Activated CD8-positive, alpha-beta memory T cell treated with anti-CD3 and anti-CD28 coated beads, Interleukin-2, amount 50 U/mL, for 48 hours (primary cell): ENCODE measurements at regions not wholly inside any gene's neighbourhood (a gene's known extent, or its start where the extent isn't known, plus 50 kb on each side); places are given as distances from the start of the nearest gene placed in this dataset.

Experiments
- DNase-seq: peaks from one replicate; pipeline ENCODE4 v3.0.0-alpha.2; 2020

- DNase-seq: no peak
These were observed 193.5 kb upstream of the CCDC150 start for GRCh38 chr2:196445991-196446390.

- DNase-seq: no peak
These were observed 191.0 kb upstream of the CCDC150 start for GRCh38 chr2:196448407-196449079.

DNA sequence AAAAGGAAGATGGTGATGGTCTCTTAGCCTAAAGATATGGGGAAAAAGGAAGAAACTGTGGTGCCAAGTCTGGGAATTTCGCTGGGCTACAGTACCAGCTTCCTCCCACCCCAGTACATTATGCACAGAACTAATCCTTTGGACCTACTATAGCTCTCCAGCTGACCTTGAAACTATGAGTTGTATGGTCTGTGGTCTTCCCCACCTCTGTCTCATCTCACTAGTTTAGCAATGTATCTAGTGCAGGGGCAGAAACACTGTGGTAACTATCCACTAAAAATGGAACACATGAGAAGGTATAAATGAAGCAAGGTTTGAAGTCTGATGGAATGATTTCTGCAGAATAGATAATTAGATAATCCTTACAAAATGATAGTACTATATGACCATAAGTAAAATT lies 190.4 kb upstream of the CCDC150 start:
- no peak for DNase-seq

DNA sequence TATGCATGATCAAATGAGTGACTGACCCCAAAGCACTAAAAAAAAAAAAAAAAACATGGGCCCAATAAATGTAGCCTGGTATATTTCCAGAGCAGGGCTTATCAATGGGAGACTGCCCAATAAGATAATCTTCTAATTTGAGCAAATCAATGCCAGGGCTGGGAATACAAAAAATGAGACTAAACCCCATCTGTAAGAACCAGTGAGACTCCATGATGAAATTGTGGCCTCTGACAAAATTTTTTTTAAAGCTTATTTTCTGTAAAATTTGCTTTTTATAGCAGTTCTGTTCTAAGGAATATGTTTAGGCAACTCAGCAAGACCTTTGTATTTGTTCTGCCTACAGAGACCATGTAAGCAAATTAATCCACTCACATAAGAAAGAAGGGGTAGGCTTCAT lies 186.8 kb upstream of the CCDC150 start:
- DNase-seq: no peak

DNA sequence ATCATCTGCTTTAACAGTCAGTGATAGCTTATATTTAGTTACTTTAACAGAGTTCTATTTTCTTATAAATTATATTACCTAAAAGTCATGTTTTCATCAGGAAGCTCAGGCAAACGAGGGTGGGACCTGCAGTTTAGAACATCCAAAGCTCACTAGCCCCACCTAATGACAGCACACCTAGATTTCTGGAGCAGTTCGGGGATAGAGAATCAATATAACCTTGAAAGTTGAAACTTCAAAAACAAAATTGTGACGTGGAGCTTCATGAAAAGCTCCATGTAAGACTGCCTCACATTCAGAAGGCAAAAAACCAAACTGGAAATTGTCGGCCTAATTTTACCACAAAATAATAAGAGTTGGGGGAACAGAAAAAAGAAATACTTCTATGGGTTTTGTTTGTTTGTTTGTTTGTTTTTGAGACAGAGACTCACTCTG lies 185.9 kb upstream of the CCDC150 start:
- DNase-seq: no peak

DNA sequence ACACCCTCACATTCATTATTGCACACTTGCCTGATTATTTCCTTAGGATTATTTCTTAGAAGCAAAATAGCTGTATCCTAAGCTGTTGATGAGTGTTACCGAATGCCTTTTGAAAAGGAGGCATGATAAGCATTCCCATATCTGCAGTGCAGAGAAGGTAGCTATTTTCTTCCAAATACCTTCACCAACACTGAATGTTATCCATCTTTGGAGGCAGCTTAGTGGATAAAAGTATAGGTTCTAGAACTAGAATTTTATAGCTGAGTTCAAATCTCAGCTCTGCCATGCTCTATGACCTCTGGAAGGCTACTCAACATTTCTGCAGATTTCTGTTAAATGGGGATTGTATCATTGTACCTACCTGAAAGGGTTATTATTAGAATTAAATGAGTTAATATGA lies 185.0 kb upstream of the CCDC150 start:
- DNase-seq: no peak

DNA sequence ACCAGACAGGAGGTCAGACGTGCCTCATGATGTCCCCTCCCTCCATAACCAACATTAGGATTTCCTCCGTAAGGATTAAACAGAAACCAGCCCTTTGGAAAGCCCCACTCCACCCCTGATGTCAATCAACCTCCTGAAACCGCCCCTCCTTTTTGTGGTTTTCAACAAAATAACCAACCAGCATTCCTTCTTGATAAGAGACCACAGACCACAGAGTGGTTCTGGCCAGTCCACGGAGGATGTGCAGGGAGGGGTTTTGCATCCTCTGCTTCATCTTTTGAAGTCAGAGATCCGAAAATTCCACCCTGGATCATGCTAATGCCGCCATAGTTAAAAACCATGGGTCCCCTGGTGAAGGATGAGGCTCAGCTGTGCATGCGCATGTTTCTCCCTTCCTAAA lies 180.0 kb upstream of the CCDC150 start:
- no peak for DNase-seq

DNA sequence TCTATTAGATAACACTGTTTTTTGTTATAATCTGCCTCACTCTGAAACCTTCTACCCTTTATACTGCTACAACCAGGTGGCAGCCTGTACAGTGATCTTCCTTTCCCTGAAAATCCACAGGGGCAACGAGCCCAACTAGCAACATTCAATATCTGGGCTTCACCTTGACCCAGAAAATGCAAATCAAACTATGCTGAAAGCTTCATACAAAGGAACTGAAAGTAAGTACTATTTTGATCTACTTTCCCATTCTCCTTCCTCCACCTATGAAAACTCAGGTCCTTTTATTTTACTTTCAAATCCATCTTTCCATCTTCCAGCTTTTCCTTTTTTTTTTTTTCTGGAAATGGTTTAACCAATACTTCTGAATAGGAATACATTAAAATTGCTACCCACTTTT lies 175.8 kb upstream of the CCDC150 start:
- no peak for DNase-seq

GRCh38 chr2:196464311-196464710 lies 175.2 kb upstream of the CCDC150 start:
- no peak for DNase-seq

DNA sequence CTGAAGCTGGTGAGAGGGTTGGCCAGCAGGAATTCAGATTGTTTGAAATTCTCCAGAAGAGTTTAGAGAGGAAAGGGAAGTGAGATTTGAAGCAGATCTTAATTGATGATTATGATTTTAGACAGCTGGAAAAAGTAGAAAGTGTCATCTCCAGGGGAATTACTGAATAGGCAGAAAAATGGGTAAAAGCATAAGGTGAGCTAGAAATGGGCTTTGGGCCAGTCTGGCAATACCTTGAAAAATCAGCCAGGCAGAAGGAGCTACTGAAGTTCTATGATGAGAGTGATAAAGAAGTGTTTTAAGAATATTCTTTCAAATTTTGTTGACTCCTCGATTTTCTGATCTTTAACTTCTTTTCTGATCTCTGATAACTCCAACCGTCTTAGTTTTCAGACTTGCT lies 172.9 kb upstream of the CCDC150 start:
- DNase-seq: no peak

GRCh38 chr2:196468394-196468793 lies 171.1 kb upstream of the CCDC150 start:
- no peak for DNase-seq

GRCh38 chr2:196473617-196474016 lies 165.9 kb upstream of the CCDC150 start:
- no peak for DNase-seq

GRCh38 chr2:196475611-196476010 lies 163.9 kb upstream of the CCDC150 start:
- DNase-seq: no peak

DNA sequence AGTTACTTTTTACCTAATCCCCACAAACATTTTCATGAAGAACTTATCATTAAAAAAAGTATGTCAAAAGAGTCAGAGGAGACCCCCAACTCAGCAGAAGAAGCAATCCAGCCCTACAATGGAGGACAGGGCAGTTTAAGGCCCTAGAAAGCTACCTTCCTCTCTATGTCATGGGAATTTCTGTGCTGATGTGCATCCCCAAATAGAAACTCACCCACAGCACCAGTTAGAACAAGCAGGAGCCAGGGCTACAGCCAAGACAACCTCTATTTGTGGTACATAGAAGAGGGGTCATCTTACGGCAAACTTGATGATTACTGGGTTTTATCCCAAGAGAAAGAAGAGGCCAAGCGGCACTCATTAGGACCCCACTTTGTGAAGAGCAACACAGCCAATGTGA lies 160.9 kb upstream of the CCDC150 start:
- no peak for DNase-seq

DNA sequence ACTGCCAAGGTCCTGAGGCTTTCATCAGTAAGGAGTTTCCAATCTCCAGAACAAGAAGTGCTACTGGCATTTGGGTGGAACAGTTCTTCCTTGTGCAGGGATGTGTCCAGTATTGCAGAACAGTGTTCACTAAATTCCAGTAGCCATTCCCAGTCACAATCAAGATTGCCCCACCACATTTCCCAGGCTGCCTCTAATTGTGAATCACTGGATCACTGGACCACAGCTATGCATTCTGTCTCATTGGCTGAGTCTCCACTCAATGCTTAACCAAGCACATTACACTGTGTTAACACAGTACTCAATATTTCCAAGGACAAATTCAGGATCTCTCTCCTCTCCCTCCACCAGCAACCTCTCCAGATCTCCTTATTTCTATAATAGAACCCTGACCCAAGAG lies 160.2 kb upstream of the CCDC150 start:
- DNase-seq: no peak

DNA sequence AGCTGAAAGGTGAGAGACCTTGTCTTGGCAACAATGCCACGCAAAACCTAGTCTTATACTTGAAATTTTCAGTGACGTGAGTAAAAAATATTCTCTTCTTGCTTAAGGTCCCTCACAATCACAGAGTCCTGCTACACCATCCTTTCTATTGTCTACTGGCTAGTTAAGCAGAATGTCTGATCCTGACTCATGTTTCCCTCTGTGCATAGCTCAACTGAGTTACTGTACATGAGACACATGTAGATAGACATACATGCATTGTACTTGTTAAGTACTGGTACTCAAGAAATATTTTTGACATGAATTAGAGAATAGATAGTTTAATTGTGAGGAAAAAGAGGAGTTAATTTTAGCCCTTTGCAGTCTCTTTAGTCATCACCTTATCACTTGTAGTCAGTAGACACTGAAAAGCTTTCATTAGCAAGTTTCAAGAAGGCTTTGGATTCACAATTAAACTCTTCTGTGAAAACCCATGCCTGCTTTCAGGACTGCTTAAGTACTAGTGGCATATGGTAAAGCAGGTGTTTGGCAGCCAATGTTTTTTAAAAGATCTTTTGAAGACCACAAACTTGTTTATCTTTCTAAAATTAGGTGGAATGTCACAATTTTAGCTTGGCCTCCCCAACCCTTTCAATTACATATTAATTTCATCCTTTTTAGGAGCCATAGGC lies 158.7 kb upstream of the CCDC150 start:
- no peak for DNase-seq

DNA sequence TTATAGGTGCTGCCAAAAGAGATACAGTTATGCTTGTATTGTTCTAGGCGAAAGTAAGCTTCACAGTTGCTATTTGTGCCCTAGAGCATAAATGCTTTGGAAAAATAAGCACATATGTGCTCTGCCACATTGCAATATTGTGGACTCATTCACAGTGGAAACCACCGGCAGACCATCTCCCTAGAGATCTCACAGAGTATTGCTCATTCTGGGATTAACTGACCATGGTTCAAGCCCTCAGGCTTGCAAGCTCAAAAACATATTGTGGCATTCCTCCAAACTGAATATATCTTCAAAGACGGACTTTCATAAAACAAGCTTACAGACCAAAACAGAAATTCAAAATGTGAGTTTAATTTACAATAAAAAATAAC lies 158.2 kb upstream of the CCDC150 start:
- no peak for DNase-seq

DNA sequence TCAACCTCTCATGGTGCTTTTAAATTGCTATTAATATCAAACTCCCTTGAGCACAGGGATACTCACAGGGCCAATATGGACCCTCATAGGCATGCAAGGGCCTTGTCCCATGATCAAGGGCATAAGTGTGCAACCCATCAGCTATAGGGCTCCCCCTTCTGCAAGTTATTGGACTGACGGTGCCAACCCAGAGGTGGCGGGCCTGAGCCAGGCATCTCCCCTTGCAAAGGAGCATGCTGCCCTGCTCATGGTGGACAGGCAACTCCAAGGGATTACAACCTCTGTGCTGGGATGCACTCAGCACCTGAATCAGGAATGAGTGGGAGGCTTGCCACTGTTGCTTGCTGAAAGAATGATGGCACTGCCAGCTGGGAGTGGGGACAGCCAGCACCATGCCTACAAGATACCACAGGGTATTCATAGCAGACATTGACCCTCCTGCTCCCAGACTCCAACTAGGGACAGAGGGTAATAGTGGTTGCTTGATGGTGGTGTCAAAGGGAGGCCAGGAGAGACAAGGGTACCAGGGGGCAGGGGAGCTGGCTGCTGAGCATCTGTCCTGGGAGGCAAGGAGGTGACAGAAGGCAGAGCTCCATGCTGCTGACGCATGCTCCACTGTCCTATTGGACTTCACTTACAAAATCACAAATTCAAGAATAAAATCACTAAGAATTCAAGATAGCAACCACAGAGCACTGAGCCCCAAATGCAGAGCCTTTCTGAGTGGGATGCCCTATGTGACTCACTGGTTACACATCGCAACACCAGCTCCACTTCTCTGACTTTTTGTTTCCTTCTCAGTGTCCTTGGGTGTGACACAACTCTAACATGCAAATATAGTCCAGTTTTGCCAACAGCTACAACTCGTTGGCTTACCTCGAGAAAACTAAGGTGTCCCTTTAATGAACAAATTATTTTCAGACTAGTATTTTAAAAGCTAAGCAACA lies 157.1 kb upstream of the CCDC150 start:
- no peak for DNase-seq

GRCh38 chr2:196486146-196486545 lies 153.4 kb upstream of the CCDC150 start:
- no peak for DNase-seq

- no peak for DNase-seq
These were observed 152.1 kb upstream of the CCDC150 start for GRCh38 chr2:196487417-196487816.

GRCh38 chr2:196489371-196489770 lies 150.1 kb upstream of the CCDC150 start:
- no peak for DNase-seq

- DNase-seq: no peak
These were observed 146.6 kb upstream of the CCDC150 start for GRCh38 chr2:196492946-196493345.

DNA sequence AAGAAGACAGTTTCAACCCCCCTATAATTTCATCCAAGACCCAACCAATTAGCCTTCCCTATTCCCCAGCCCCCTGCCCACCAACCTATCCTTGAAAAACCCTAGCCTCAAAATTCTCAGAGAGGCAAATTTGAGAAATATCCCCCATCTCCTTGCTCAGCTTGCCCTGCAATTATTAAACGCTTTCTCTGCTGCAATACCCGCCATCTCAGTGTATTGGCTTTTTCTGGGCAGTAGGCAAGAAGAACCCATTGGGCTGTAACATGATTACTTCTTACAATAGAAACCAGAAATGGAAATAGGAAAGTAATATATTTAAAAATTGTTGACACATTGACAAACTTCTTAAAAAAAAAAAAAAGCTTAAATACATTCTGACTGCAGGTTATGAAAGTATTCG lies 140.6 kb upstream of the CCDC150 start:
- no peak for DNase-seq

GRCh38 chr2:196499686-196500085 lies 139.8 kb upstream of the CCDC150 start:
- DNase-seq: no peak
